ENCODE measurements at regions not wholly inside any gene's neighbourhood (a gene's known extent, or its start where the extent isn't known, plus 50 kb on each side); places are given as distances from the start of the nearest gene placed in this dataset.
"Not testable (repeated sequence)": the region's sequence is repeated elsewhere in the genome, so short reads cannot be mapped to it uniquely, and the experiment has no call there.

GRCh38 chr9:7626571-7627029 is 173.0 kb downstream of the DMAC1 start:
- not testable (repeated sequence) for DNase-seq (ENCODE audit: low spot score)

- DNase-seq (ENCODE audit: low spot score), result no peak
Observed at GRCh38 chr9:7622481-7622880, 177.1 kb downstream of the DMAC1 start.

GRCh38 chr9:7615344-7615743 is 184.2 kb downstream of the DMAC1 start:
- no peak for DNase-seq (ENCODE audit: low spot score)

GRCh38 chr9:7613931-7614330 is 185.6 kb downstream of the DMAC1 start:
- DNase-seq (ENCODE audit: low spot score), result no peak

GRCh38 chr9:7608261-7608660 is 191.3 kb downstream of the DMAC1 start:
- DNase-seq (ENCODE audit: low spot score), result no peak

- no peak for DNase-seq (ENCODE audit: low spot score)
Observed at GRCh38 chr9:7607421-7607820, 192.2 kb downstream of the DMAC1 start.

GRCh38 chr9:7606591-7606990 is 193.0 kb downstream of the DMAC1 start:
- DNase-seq (ENCODE audit: low spot score), result no peak

- DNase-seq (ENCODE audit: low spot score), result no peak
Observed at GRCh38 chr9:7601739-7602138, 197.8 kb downstream of the DMAC1 start.

- no peak for DNase-seq (ENCODE audit: low spot score)
Observed at GRCh38 chr9:7597716-7598115, 201.9 kb downstream of the DMAC1 start.

- DNase-seq (ENCODE audit: low spot score), result peak; percentile 45
Observed at GRCh38 chr9:7592321-7593316, 207.0 kb downstream of the DMAC1 start.

- DNase-seq (ENCODE audit: low spot score), result no peak
Observed at GRCh38 chr9:7591501-7591900, 208.1 kb downstream of the DMAC1 start.

- DNase-seq (ENCODE audit: low spot score), result peak; percentile 1
Observed at GRCh38 chr9:7580568-7580967, 219.0 kb downstream of the DMAC1 start.

GRCh38 chr9:7579351-7579750 is 220.2 kb downstream of the DMAC1 start:
- no peak for DNase-seq (ENCODE audit: low spot score)

GRCh38 chr9:7578951-7579350 is 220.6 kb downstream of the DMAC1 start:
- no peak for DNase-seq (ENCODE audit: low spot score)

- peak; percentile 38 for DNase-seq (ENCODE audit: low spot score)
Observed at GRCh38 chr9:7570107-7570720, 229.4 kb downstream of the DMAC1 start.

GRCh38 chr9:7567687-7568086 is 231.9 kb downstream of the DMAC1 start:
- DNase-seq (ENCODE audit: low spot score), result no peak

GRCh38 chr9:7561527-7562080 is 238.0 kb downstream of the DMAC1 start:
- DNase-seq (ENCODE audit: low spot score), result no peak

- DNase-seq (ENCODE audit: low spot score), result no peak
Observed at GRCh38 chr9:7560669-7561305, 238.8 kb downstream of the DMAC1 start.

GRCh38 chr9:7554699-7555098 is 244.9 kb downstream of the DMAC1 start:
- no peak for DNase-seq (ENCODE audit: low spot score)

GRCh38 chr9:7552706-7553105 is 246.9 kb downstream of the DMAC1 start:
- DNase-seq (ENCODE audit: low spot score), result not testable (repeated sequence)

- peak; percentile 25 for DNase-seq (ENCODE audit: low spot score)
Observed at GRCh38 chr9:7549249-7549648, 250.3 kb downstream of the DMAC1 start.

- DNase-seq (ENCODE audit: low spot score), result no peak
Observed at GRCh38 chr9:7546261-7546660, 253.3 kb downstream of the DMAC1 start.

All from SK-N-DZ (cell line).